ENCODE measurements at regions not wholly inside any gene's neighbourhood (a gene's known extent, or its start where the extent isn't known, plus 50 kb on each side); places are given as distances from the start of the nearest gene placed in this dataset.

DNA sequence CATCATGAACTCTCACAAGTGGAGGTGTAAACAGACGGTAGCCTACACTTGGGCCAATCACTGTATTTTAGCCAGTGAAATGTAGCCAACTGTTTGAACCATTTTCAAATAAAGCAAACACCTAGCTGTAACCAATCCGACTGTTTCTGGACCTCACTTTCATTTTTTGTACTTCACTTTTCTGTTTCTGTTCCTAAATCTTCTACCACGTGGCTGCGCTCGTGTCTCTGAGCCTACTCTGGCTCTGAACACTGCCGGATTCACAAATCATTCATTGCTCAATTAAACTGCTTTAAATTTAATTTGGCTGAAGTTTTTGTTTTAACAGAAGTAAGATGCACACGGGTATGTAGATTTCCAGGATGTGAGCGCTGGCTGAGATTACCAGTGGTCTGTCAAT, 319.1 kb downstream of the RAPGEF2 start (continued):
- TF ChIP-seq, protein P1, sequence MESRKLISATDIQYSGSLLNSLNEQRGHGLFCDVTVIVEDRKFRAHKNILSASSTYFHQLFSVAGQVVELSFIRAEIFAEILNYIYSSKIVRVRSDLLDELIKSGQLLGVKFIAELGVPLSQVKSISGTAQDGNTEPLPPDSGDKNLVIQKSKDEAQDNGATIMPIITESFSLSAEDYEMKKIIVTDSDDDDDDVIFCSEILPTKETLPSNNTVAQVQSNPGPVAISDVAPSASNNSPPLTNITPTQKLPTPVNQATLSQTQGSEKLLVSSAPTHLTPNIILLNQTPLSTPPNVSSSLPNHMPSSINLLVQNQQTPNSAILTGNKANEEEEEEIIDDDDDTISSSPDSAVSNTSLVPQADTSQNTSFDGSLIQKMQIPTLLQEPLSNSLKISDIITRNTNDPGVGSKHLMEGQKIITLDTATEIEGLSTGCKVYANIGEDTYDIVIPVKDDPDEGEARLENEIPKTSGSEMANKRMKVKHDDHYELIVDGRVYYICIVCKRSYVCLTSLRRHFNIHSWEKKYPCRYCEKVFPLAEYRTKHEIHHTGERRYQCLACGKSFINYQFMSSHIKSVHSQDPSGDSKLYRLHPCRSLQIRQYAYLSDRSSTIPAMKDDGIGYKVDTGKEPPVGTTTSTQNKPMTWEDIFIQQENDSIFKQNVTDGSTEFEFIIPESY (IDR thresholded peaks at IDR 0.05) = no peak
- no peak for TF ChIP-seq CUX1 (IDR thresholded peaks at IDR 0.05; ENCODE audit: insufficient replicate concordance, low read depth, low read length)

DNA sequence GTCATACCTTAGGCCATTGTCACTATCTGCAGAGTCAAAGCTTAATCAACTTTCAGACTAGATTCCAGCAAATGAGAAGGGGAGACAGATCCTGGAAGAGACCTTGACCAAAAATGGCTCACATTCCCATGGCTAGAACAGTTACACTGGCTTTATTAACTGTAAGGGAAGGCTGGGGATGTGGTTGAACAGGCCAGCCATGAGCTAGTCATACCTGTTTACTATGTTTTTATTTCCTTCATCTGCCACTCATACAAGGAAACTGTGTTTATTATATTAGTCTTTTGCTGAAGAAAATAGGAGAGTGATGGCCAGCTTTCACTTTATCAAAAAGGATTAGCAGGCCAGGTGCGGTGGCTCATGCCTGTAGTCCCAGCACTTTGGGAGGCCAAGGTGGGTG, 319.7 kb downstream of the RAPGEF2 start:
- Histone ChIP-seq H3K4me3 (no peak overlapping the region), H2AFZ (ENCODE audit: control insufficient read depth, low read depth, low read length) (no peak overlapping the region), H3K9me3 (replicated peaks; ENCODE audit: control insufficient read depth, insufficient read depth, low read length) (no peaks in the 10 kb centered on the region; the same call in 2 of the 3 replicates), H3K27ac (ENCODE audit: control insufficient read depth, insufficient read depth) (no peak overlapping the region), H4K20me1 (ENCODE audit: control insufficient read depth, insufficient read depth) (no peaks in the 10 kb centered on the region), H3K4me1 (ENCODE audit: control insufficient read depth, insufficient read depth, low read length) (no peaks in the 10 kb centered on the region), H3K27me3 (replicated peaks in 1 of 2; ENCODE audit: control insufficient read depth in 2 of 2, insufficient read depth in 2 of 2, low read length in 1 of 2) (no peaks in the 10 kb centered on the region), H3K9ac (ENCODE audit: control insufficient read depth, insufficient read depth, low read length) (no peak overlapping the region), H3K36me3 (ENCODE audit: control insufficient read depth in 2 of 2, insufficient read depth in 2 of 2, low read length in 1 of 2) (no peaks in the 10 kb centered on the region), H3K4me2 (ENCODE audit: control insufficient read depth, insufficient read depth) (no peak overlapping the region), H3K79me2 (ENCODE audit: control insufficient read depth, insufficient read depth, low read length) (no peaks in the 10 kb centered on the region)
- ChIA-PET POLR2A (no interaction called here), RAD21 (ENCODE audit: unreplicated experiment) (no interaction called here), CTCF (interaction anchor here (1.0 kb wide), 1 partner anchor 33 kb away, joined by 5 read pairs; no protein-coding TSS in a partner anchor), SMC1A (ENCODE audit: uncharacterized antibody, unreplicated experiment) (no interaction called here)
- TF ChIP-seq ZNF384 (IDR thresholded peaks at IDR 0.05; ENCODE audit: borderline replicate concordance, low read depth, low read length) = no peak
- no peak for TF ChIP-seq HDGF (IDR thresholded peaks at IDR 0.05)
- TF ChIP-seq, protein P2, sequence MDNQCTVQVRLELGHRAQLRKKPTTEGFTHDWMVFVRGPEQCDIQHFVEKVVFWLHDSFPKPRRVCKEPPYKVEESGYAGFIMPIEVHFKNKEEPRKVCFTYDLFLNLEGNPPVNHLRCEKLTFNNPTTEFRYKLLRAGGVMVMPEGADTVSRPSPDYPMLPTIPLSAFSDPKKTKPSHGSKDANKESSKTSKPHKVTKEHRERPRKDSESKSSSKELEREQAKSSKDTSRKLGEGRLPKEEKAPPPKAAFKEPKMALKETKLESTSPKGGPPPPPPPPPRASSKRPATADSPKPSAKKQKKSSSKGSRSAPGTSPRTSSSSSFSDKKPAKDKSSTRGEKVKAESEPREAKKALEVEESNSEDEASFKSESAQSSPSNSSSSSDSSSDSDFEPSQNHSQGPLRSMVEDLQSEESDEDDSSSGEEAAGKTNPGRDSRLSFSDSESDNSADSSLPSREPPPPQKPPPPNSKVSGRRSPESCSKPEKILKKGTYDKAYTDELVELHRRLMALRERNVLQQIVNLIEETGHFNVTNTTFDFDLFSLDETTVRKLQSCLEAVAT (IDR thresholded peaks at IDR 0.05) = no peak
- TF ChIP-seq SPI1 (IDR thresholded peaks at IDR 0.05; ENCODE audit: borderline replicate concordance, insufficient read depth, low read depth, low read length) = no peak
- no peak for TF ChIP-seq HDAC2 (IDR thresholded peaks at IDR 0.05)
- TF ChIP-seq, protein P3, sequence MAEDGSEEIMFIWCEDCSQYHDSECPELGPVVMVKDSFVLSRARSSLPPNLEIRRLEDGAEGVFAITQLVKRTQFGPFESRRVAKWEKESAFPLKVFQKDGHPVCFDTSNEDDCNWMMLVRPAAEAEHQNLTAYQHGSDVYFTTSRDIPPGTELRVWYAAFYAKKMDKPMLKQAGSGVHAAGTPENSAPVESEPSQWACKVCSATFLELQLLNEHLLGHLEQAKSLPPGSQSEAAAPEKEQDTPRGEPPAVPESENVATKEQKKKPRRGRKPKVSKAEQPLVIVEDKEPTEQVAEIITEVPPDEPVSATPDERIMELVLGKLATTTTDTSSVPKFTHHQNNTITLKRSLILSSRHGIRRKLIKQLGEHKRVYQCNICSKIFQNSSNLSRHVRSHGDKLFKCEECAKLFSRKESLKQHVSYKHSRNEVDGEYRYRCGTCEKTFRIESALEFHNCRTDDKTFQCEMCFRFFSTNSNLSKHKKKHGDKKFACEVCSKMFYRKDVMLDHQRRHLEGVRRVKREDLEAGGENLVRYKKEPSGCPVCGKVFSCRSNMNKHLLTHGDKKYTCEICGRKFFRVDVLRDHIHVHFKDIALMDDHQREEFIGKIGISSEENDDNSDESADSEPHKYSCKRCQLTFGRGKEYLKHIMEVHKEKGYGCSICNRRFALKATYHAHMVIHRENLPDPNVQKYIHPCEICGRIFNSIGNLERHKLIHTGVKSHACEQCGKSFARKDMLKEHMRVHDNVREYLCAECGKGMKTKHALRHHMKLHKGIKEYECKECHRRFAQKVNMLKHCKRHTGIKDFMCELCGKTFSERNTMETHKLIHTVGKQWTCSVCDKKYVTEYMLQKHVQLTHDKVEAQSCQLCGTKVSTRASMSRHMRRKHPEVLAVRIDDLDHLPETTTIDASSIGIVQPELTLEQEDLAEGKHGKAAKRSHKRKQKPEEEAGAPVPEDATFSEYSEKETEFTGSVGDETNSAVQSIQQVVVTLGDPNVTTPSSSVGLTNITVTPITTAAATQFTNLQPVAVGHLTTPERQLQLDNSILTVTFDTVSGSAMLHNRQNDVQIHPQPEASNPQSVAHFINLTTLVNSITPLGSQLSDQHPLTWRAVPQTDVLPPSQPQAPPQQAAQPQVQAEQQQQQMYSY (CRISPR knock-in tag; IDR thresholded peaks at IDR 0.05) = no peak
- TF ChIP-seq LARP7 (IDR thresholded peaks at IDR 0.05) = no peak
- FAIRE-seq (no peak), DNase-seq (ENCODE audit: low read depth, low spot score) (no peak), ATAC-seq (no peak)
- intact Hi-C loops (cut with micrococcal nuclease; ENCODE audit: unreplicated experiment) = no loop called here
- no TSS peak for BruUV-seq (replicated peaks)
- in situ Hi-C loops (cut with MboI) = no loop called here
- 95% methylated on average over 1 of the region's 1 CpG for WGBS (ENCODE audit: insufficient coverage, insufficient replicate concordance, low lambda C conversion rate, missing lambda C conversion rate)
